ENCODE measurements at regions not wholly inside any gene's neighbourhood (a gene's known extent, or its start where the extent isn't known, plus 50 kb on each side); places are given as distances from the start of the nearest gene placed in this dataset.
"Not testable (repeated sequence)": the region's sequence is repeated elsewhere in the genome, so short reads cannot be mapped to it uniquely, and the experiment has no call there.

DNA sequence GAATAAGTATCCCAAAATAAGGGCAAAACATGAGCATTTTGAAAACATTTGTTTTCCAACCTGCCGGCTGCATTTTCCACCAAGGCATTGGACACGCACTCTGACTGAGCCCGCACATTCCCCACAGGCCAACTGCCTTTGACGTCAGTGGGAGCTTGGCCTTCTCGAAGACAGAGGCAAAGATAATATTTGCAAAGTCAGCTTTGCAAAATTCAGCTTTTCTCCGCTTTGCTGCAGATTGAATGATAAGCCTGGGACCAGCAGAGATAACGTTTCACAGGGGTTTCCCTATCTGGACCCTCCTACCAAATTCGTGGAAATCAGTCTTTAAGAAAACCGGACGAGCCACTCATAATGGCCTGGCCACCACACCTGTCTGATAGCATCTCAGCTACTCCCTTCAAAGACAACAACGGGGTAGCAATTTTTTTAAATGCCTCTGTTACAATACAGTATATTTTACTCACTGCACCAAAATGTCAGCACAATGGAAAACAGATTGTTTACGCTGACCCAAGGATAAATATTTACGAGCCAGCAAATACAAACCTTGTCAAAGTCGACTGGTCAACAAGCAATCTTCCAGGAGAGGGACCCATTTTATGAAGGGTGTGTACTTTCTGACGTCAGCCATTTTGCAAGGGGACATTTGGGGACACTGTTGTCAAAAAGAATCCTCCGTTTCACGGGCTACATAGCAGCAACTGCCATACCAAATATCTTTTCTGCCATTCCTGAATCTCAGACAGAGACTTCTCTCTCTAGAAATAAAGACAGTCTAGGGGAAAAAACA, 100.5 kb downstream of the TFAP2A start:
- no peaks in the 10 kb centered on the region for H3K36me3 ChIP-seq (ENCODE audit: low read depth, low read length)
- peaks cover 21% of the 10 kb centered on the region for H3K4me1 ChIP-seq (ENCODE audit: insufficient read depth, low read length)
- ATAC-seq (no peak), DNase-seq (no peak)
- H3K27me3 ChIP-seq (ENCODE audit: low read length): no peaks in the 10 kb centered on the region
- TF ChIP-seq CTCF (conservative IDR thresholded peaks at IDR 0.05; ENCODE audit: low read depth, low read length): no peak
- TF ChIP-seq EZH2 (IDR thresholded peaks at IDR 0.05; ENCODE audit: low read length, unreplicated experiment): no peak
- TF ChIP-seq EZH2phosphoT487 (IDR thresholded peaks at IDR 0.05; ENCODE audit: borderline replicate concordance, low read length): no peak
- ChIA-PET POLR2A (ENCODE audit: unreplicated experiment) (no interaction called here), CTCF (no interaction called here)
- H2AFZ ChIP-seq (ENCODE audit: low read length): peak overlapping the region; percentile 86
- no peak overlapping the region for H3K27ac ChIP-seq (ENCODE audit: low read length)
- BruUV-seq (replicated peaks): no TSS peak
- no peaks in the 10 kb centered on the region for H3F3A ChIP-seq (ENCODE audit: low read length, unreplicated experiment)
- no peaks in the 10 kb centered on the region for H3K9me3 ChIP-seq (ENCODE audit: low read length)
- no peaks in the 10 kb centered on the region for H3K79me2 ChIP-seq (ENCODE audit: low read length)
- no peak overlapping the region for H3K4me3 ChIP-seq (ENCODE audit: low read length)
- no peaks in the 10 kb centered on the region for H3K9me2 ChIP-seq (replicated peaks; ENCODE audit: low read length)
- intact Hi-C loops (cut with micrococcal nuclease): no loop called here
- no peaks in the 10 kb centered on the region for H4K20me1 ChIP-seq (ENCODE audit: low read length)
- H3K9ac ChIP-seq (ENCODE audit: low read length): no peak overlapping the region
- no peak overlapping the region for H3K4me2 ChIP-seq (ENCODE audit: low read length)

- TF ChIP-seq EZH2phosphoT487 (IDR thresholded peaks at IDR 0.05; ENCODE audit: borderline replicate concordance, low read length): no peak
- no peak for TF ChIP-seq EZH2 (IDR thresholded peaks at IDR 0.05; ENCODE audit: low read length, unreplicated experiment)
- no peak for TF ChIP-seq CTCF (conservative IDR thresholded peaks at IDR 0.05; ENCODE audit: low read depth, low read length)
- ATAC-seq: no peak
- no TSS peak for BruUV-seq (replicated peaks)
- H2AFZ ChIP-seq (ENCODE audit: low read length): no peak overlapping the region
- POLR2A ChIA-PET (ENCODE audit: unreplicated experiment): no interaction called here
- H3K4me2 ChIP-seq (ENCODE audit: low read length): no peak overlapping the region
- no peak for DNase-seq
- CTCF ChIA-PET: no interaction called here
- H3K36me3 ChIP-seq (ENCODE audit: low read depth, low read length): no peaks in the 10 kb centered on the region
- no peaks in the 10 kb centered on the region for H3K9me2 ChIP-seq (replicated peaks; ENCODE audit: low read length)
- H3K9me3 ChIP-seq (ENCODE audit: low read length): no peaks in the 10 kb centered on the region
- intact Hi-C loops (cut with micrococcal nuclease): no loop called here
- peaks cover 21% of the 10 kb centered on the region for H3K4me1 ChIP-seq (ENCODE audit: insufficient read depth, low read length)
- H3K79me2 ChIP-seq (ENCODE audit: low read length): no peaks in the 10 kb centered on the region
- no peak overlapping the region for H3K9ac ChIP-seq (ENCODE audit: low read length)
- no peaks in the 10 kb centered on the region for H4K20me1 ChIP-seq (ENCODE audit: low read length)
- H3K27ac ChIP-seq (ENCODE audit: low read length): no peak overlapping the region
- H3K27me3 ChIP-seq (ENCODE audit: low read length): no peaks in the 10 kb centered on the region
- no peaks in the 10 kb centered on the region for H3F3A ChIP-seq (ENCODE audit: low read length, unreplicated experiment)
- no peak overlapping the region for H3K4me3 ChIP-seq (ENCODE audit: low read length)
Measured at GRCh38 chr6:10313799-10314162, 101.1 kb downstream of the TFAP2A start.

GRCh38 chr6:10312445-10312844, 102.4 kb downstream of the TFAP2A start:
- DNase-seq (no peak), ATAC-seq (no peak)
- Histone ChIP-seq H3K4me3 (ENCODE audit: low read length) (no peak overlapping the region), H3K4me2 (ENCODE audit: low read length) (no peak overlapping the region), H3K9ac (ENCODE audit: low read length) (no peak overlapping the region), H3K27ac (ENCODE audit: low read length) (no peak overlapping the region), H3K4me1 (ENCODE audit: insufficient read depth, low read length) (peaks cover 21% of the 10 kb centered on the region), H3K79me2 (ENCODE audit: low read length) (no peaks in the 10 kb centered on the region), H2AFZ (ENCODE audit: low read length) (no peak overlapping the region), H3K27me3 (ENCODE audit: low read length) (no peaks in the 10 kb centered on the region), H3K9me2 (replicated peaks; ENCODE audit: low read length) (no peaks in the 10 kb centered on the region), H3K36me3 (ENCODE audit: low read depth, low read length) (no peaks in the 10 kb centered on the region), H3F3A (ENCODE audit: low read length, unreplicated experiment) (no peaks in the 10 kb centered on the region), H3K9me3 (ENCODE audit: low read length) (no peaks in the 10 kb centered on the region), H4K20me1 (ENCODE audit: low read length) (no peaks in the 10 kb centered on the region)
- no TSS peak for BruUV-seq (replicated peaks)
- TF ChIP-seq EZH2 (IDR thresholded peaks at IDR 0.05; ENCODE audit: low read length, unreplicated experiment): no peak
- POLR2A ChIA-PET (ENCODE audit: unreplicated experiment): no interaction called here
- CTCF ChIA-PET: no interaction called here
- intact Hi-C loops (cut with micrococcal nuclease): no loop called here

DNA sequence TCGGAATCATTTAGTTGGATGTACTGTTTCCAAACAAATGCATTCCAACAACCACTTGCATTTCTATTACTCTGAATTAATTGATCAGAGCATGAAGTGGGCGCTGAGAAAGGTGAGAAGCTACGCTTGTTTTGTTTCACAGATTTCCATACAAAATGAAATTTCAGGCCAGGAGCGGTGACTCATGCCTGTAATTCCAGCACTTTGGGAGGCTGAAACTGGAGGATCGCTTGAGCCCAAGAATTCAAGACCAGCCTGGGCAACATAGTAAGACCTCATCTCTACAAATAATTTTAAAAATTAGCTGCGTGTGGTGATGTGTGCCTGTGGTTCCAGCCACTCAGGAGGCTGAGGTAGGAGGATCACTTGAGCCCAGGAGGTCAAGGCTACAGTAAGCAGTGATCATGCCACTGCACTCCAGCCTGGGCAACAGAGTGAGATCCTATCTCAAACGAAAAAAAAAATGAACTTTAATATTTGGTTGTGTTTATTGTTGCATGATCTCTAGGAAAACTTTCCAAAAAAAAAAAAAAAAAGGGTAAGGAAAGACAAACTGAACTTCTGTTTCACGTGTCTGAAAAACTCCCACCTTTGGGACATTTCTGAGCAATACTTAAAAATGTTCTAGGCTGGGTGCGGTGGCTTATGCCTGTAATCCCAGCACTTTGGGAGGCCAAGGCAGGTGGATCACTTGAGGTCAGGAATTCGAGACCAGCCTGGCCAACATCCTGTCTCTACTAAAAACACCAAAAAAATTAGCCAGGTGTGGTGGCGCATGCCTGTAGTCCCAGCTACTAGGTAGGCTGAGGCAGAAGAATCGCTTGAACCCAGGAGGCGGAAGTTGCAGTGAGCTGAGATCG, 103.1 kb downstream of the TFAP2A start:
- H3K36me3 ChIP-seq (ENCODE audit: low read depth, low read length); H3K4me2 ChIP-seq (ENCODE audit: low read length); CTCF ChIA-PET; BruUV-seq (replicated peaks); intact Hi-C loops (cut with micrococcal nuclease); H3K4me3 ChIP-seq (ENCODE audit: low read length); H3F3A ChIP-seq (ENCODE audit: low read length, unreplicated experiment); H3K9me2 ChIP-seq (replicated peaks; ENCODE audit: low read length); H3K9ac ChIP-seq (ENCODE audit: low read length); H3K27ac ChIP-seq (ENCODE audit: low read length); H3K79me2 ChIP-seq (ENCODE audit: low read length); DNase-seq; H4K20me1 ChIP-seq (ENCODE audit: low read length); ATAC-seq; H2AFZ ChIP-seq (ENCODE audit: low read length); POLR2A ChIA-PET (ENCODE audit: unreplicated experiment); H3K9me3 ChIP-seq (ENCODE audit: low read length); H3K27me3 ChIP-seq (ENCODE audit: low read length): not testable (repeated sequence)
- H3K4me1 ChIP-seq (ENCODE audit: insufficient read depth, low read length): peaks cover 21% of the 10 kb centered on the region

Data from PC-3 (cell line).